AG09319 (cell line): ENCODE measurements at regions not wholly inside any gene's neighbourhood (a gene's known extent, or its start where the extent isn't known, plus 50 kb on each side); places are given as distances from the start of the nearest gene placed in this dataset.

Source experiments
- DNase-seq: peaks from one replicate; pipeline ENCODE4 v3.0.0-alpha.2; 2010; ENCODE audit warnings: low read depth; ENCODE audit errors: extremely low read depth
- TF ChIP-seq, protein P1 (sequence below): IDR thresholded peaks from 2 replicates; pipeline ENCODE4 v1.5.1; 2011; ENCODE audit warnings: low read depth, mild to moderate bottlenecking, inconsistent platforms, low read length, moderate library complexity

DNA sequence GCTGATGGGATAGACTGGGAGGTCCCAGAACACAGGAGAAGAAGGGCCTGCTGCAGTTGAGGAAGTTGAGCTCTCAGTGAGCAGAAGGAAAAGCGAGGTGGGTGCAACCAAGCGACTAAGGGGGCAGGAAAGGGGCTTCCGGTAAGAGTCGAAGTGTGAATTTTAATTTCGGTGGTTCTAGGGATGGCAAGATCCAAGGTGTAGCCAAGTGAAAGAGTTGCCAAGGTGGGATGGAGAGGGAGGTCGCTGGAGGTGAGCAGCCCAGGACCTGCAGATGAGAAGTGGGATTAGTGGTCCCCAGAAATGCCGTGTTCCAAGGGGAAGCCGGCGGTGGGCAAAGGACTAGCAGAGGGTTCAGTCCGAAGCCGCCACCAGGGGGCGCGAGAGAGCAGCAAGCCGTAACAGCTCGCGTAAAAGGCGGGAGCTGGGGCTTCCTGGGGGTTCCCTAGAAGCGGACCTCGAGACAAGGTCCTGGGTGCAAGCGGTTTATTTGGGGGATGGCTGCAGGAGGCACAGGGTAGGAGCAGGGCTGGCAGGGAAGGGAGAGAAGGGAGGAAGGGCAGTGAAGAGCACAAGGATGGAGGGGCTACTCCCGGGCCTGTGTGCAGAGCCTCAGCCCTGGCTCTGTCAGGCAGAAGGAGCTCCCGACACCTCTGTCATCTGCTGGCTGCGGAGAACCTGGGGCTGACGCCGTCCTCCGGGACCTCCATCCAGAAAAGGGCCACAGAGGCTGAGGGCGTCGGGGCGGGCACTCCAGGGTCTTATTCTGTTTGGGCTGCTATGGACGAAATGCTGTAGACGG, 103.6 kb downstream of the PAX1 start:
- TF ChIP-seq, protein P1, sequence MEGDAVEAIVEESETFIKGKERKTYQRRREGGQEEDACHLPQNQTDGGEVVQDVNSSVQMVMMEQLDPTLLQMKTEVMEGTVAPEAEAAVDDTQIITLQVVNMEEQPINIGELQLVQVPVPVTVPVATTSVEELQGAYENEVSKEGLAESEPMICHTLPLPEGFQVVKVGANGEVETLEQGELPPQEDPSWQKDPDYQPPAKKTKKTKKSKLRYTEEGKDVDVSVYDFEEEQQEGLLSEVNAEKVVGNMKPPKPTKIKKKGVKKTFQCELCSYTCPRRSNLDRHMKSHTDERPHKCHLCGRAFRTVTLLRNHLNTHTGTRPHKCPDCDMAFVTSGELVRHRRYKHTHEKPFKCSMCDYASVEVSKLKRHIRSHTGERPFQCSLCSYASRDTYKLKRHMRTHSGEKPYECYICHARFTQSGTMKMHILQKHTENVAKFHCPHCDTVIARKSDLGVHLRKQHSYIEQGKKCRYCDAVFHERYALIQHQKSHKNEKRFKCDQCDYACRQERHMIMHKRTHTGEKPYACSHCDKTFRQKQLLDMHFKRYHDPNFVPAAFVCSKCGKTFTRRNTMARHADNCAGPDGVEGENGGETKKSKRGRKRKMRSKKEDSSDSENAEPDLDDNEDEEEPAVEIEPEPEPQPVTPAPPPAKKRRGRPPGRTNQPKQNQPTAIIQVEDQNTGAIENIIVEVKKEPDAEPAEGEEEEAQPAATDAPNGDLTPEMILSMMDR = peak; percentile 42
- DNase-seq = no peak

DNA sequence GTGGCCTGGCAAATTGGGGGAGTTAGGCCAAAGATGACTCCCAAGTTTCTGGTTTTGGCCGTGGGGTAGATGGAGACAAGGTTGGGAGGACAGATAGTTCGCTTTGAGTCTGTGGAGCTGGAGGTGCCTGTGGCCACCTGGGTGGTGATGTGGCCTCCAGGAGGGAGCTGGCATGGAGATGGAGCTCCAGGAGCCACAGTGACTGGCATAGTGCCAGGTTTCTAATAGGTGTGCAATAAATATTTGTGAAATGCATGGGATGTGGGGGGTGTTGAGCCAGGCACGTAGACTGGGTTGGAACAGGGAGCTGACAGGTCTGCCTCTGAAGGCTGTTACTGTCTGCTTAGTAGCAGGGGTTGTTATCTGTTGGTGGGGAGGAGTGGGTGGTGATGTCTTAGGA, 102.7 kb downstream of the PAX1 start:
- DNase-seq = no peak
- TF ChIP-seq, protein P1 = no peak

DNA sequence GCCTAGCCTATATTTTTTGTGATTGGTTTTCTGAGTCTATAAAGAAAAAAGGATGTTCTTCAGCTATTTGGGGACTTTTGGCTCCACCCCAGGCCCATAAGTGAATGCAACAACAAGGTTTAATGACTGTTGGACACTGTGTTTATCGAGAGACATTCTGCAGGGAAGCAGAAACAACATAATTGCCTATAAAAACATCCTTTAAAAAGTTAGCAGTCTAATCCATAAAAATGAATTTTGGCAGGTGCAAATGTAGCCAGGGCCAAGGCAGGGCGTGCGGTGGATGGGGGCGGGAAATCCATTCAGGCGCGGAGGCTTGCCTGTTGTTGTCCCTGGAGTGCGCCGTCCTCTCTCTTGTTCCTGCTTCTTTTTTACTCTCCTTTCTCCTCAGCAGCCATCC, 99.3 kb downstream of the PAX1 start:
- TF ChIP-seq, protein P1 = no peak
- DNase-seq = no peak

DNA sequence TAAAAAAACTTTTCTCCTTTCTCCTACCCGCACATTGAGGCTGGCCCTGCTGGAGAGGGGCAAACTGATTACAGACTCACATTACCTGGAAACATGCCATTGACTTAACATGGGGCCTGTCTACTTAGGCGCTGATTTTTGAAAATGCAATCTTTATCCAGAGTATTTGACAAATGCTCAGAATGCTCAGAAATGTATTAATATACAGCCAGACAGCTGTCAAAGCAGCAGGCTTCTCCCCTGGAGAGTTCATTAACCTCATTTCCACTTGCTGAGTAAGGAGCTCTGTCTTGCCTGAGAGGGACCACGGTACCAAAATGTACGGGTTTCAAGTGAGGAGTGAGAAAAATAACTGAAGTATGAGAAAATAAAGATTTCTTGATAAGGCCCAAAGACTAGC, 95.7 kb downstream of the PAX1 start:
- no peak for DNase-seq
- TF ChIP-seq, protein P1 = no peak

DNA sequence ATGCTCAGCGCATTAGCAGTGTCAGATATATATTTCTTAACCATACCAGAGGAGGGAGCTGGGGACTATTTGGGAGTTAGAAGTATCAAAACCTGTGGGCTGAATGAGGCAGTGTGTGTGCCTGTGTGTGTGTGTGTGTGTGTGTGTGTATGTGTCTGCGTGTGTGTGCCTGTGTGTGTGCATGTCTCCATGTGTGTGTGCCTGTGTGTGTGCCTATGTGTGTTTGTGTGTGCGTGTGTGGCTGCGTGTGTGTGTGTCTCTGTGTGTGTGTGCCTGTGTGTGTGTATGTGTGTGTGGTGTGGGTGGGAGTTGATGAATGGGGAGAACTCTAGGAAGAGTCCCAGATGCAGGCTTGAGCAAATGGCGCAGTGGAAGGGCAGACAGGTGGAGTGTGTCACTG, 92.9 kb downstream of the PAX1 start:
- TF ChIP-seq, protein P1 = no peak
- DNase-seq = no peak

DNA sequence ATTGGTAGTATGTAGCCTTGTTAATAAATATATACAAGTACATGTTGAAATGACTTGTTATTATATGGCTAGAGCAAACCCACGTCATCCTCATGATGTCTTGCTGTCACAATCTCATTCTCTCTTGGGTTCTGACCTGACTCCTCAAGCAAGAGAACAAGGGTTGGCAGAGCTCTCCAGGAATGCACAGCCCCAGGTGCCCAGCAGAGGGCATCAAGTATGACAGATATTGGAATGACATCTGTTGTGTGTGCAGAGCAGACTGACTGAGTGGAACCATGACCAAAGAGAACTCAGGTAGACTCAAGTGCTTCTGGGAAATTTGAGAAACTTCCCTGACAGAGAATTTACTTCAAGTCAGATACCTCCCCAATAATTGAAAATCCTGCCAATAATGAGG, 90.6 kb downstream of the PAX1 start:
- DNase-seq = no peak
- TF ChIP-seq, protein P1 = no peak

DNA sequence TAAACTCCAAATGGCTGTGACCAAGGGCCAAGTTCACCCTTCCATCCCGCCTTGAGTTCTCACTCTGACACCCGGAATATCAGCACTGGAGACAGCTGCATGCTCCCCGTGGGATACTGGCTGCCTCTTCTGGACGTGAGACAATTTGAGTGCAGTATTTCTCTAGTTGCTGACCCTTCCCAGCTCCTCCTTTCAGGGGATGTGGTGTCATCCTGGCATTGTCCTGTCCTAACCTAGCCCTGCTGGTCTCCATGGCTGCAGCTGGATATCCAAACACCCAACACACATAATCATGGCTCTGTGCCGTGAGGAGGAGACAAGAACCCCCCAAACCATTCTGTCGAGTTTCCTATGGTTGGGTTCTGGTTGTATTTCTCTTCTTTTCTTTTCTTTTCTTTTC, 82.6 kb downstream of the PAX1 start:
- TF ChIP-seq, protein P1 = no peak

More for the DNA sequence above, 82.6 kb downstream of the PAX1 start:
- no peak for DNase-seq
